IMR-90 (cell line): ENCODE measurements at regions not wholly inside any gene's neighbourhood (a gene's known extent, or its start where the extent isn't known, plus 50 kb on each side); places are given as distances from the start of the nearest gene placed in this dataset.

Source experiments
- ATAC-seq: fragments of 200-7000 bp; cut with Tn5 transposase; 2 replicates; pipeline ENCODE4 v1.9.1; 2020; ENCODE audit warnings: low read depth, mild to moderate bottlenecking, moderate library complexity
- BruUV-seq: library from RNA; stranded (reverse); fragments of 400-500 nt; replicated peaks from 2 replicates; lab custom pipeline; 2021; lab: Mats Ljungman, UMichigan
- CTCF ChIA-PET: fragments of 300-600 bp; formaldehyde crosslinking; extraction: SDS; loops from one replicate; lab custom pipeline; 2021; ENCODE audit warnings: antibody characterized with exemption; lab: Yijun Ruan, JAX
- POLR2A ChIA-PET: fragments of 300-600 bp; sonication (Branson Sonifier 250); formaldehyde crosslinking; loops from one replicate; lab custom pipeline; 2022; ENCODE audit warnings: antibody characterized with exemption; ENCODE audit not compliant: unreplicated experiment; lab: Charles Lee
- DNase-seq: peaks from one replicate; pipeline ENCODE4 v3.0.0; 2013
- H2AFZ ChIP-seq: replicated peaks from 2 replicates; pipeline ENCODE3; 2013; ENCODE audit warnings: low read length, mild to moderate bottlenecking; ENCODE audit not compliant: poor library complexity
- H2AK5ac ChIP-seq: 2 replicates; pipeline ENCODE4 v1.6.1; 2013; ENCODE audit warnings: low read depth, low read length, inconsistent platforms
- H2AK9ac ChIP-seq: replicated peaks from 2 replicates; pipeline ENCODE3; 2013; ENCODE audit warnings: mild to moderate bottlenecking, low read depth, low read length, moderate library complexity; ENCODE audit not compliant: poor library complexity
- H2BK120ac ChIP-seq: 2 replicates; pipeline ENCODE4 v1.6.1; 2013; ENCODE audit warnings: low read depth, low read length, inconsistent platforms
- H2BK15ac ChIP-seq: 3 replicates; pipeline ENCODE4 v1.6.1; 2013; ENCODE audit warnings: low read depth, low read length, inconsistent platforms
- H2BK20ac ChIP-seq: 2 replicates; pipeline ENCODE4 v1.6.1; 2013; ENCODE audit warnings: low read depth, mild to moderate bottlenecking, inconsistent platforms, low read length, moderate library complexity
- H2BK5ac ChIP-seq: 2 replicates; pipeline ENCODE4 v1.6.1; 2013; ENCODE audit warnings: mild to moderate bottlenecking, low read depth, low read length, inconsistent platforms; ENCODE audit not compliant: poor library complexity, severe bottlenecking
- H3K14ac ChIP-seq: replicated peaks from 2 replicates; pipeline ENCODE4 v1.6.1; 2013; ENCODE audit warnings: low read depth, low read length, inconsistent platforms
- H3K18ac ChIP-seq: 2 replicates; pipeline ENCODE4 v1.6.1; 2013; ENCODE audit warnings: low read depth, low read length, control low read depth
- H3K23ac ChIP-seq: 2 replicates; pipeline ENCODE4 v1.6.1; 2013; ENCODE audit warnings: low read depth, low read length, inconsistent platforms
- H3K27ac ChIP-seq: 2 replicates; pipeline ENCODE4 v1.5.1; 2013; ENCODE audit warnings: mild to moderate bottlenecking, control low read depth, low read length; ENCODE audit not compliant: insufficient read depth
- H3K27me3 ChIP-seq: 2 replicates; pipeline ENCODE4 v1.6.1; 2013; ENCODE audit warnings: low read length; ENCODE audit not compliant: control insufficient read depth, insufficient read depth
- H3K36me3 ChIP-seq: 2 replicates; pipeline ENCODE4 v1.6.1; 2013; ENCODE audit warnings: low read length, mixed read lengths; ENCODE audit not compliant: control insufficient read depth, insufficient read depth
- H3K4ac ChIP-seq: 2 replicates; pipeline ENCODE4 v1.6.1; 2013; ENCODE audit warnings: low read depth, low read length, inconsistent platforms
- H3K4me1 ChIP-seq: 2 replicates; pipeline ENCODE4 v1.6.1; 2013; ENCODE audit warnings: low read length, mixed read lengths; ENCODE audit not compliant: control insufficient read depth, insufficient read depth
- H3K4me2 ChIP-seq: 2 replicates; pipeline ENCODE4 v1.6.1; 2013; ENCODE audit warnings: low read depth, mild to moderate bottlenecking, control low read depth, low read length, moderate library complexity
- H3K4me3 ChIP-seq: 2 replicates; pipeline ENCODE4 v1.5.1; 2013; ENCODE audit warnings: low read depth, mild to moderate bottlenecking, control low read depth, low read length, moderate library complexity; ENCODE audit not compliant: insufficient read depth
- H3K56ac ChIP-seq: 2 replicates; pipeline ENCODE4 v1.6.1; 2013; ENCODE audit warnings: low read length, inconsistent platforms; ENCODE audit not compliant: insufficient read depth; ENCODE audit errors: extremely low read depth
- H3K79me1 ChIP-seq, 2 experiments: 2 replicates each; pipeline ENCODE4 v1.6.1; 2013; ENCODE audit warnings: low read length in 2 of 2, inconsistent platforms in 1 of 2, low read depth in 1 of 2
- H3K9ac ChIP-seq: 2 replicates; pipeline ENCODE4 v1.6.1; 2013; ENCODE audit warnings: low read depth, low read length, control low read depth
- H3K9me1 ChIP-seq: 2 replicates; pipeline ENCODE4 v1.6.1; 2013; ENCODE audit warnings: low read length, inconsistent platforms; ENCODE audit not compliant: insufficient read depth
- H3K9me3 ChIP-seq: 2 replicates; pipeline ENCODE4 v1.6.1; 2013; ENCODE audit warnings: low read length; ENCODE audit not compliant: control insufficient read depth, insufficient read depth
- H4K20me1 ChIP-seq: 2 replicates; pipeline ENCODE4 v1.6.1; 2013; ENCODE audit warnings: low read length, inconsistent platforms; ENCODE audit not compliant: insufficient read depth
- H4K5ac ChIP-seq: 2 replicates; pipeline ENCODE4 v1.6.1; 2013; ENCODE audit warnings: mild to moderate bottlenecking, low read depth, low read length, control low read depth
- H4K8ac ChIP-seq, 2 experiments: 2 replicates each; pipeline ENCODE4 v1.6.1; 2013; ENCODE audit warnings: low read depth in 2 of 2, low read length in 2 of 2, control low read depth in 1 of 2, inconsistent platforms in 1 of 2
- H4K91ac ChIP-seq: 2 replicates; pipeline ENCODE4 v1.6.1; 2013; ENCODE audit warnings: low read depth, low read length, inconsistent platforms; ENCODE audit not compliant: insufficient read depth
- CEBPB ChIP-seq: IDR thresholded peaks from 2 replicates; pipeline ENCODE4 v1.6.1; 2012; ENCODE audit warnings: low read depth, low read length, improper control_type of control experiment
- CHD1 ChIP-seq: IDR thresholded peaks from 2 replicates; pipeline ENCODE4 v1.6.1; 2012; ENCODE audit warnings: low read depth, low read length, improper control_type of control experiment
- CTCF ChIP-seq: conservative IDR thresholded peaks from 2 replicates; pipeline ENCODE4 v1.5.1; 2012; ENCODE audit warnings: mild to moderate bottlenecking, low read depth, low read length, improper control_type of control experiment
- POLR2A ChIP-seq: IDR thresholded peaks from 2 replicates; pipeline ENCODE4 v1.6.1; 2012; ENCODE audit warnings: mild to moderate bottlenecking, low read depth, low read length
- RFX5 ChIP-seq: IDR thresholded peaks from 2 replicates; pipeline ENCODE4 v1.8.0; 2012; ENCODE audit warnings: low read depth, mild to moderate bottlenecking, low read length, moderate library complexity
- WGBS, 2 experiments: methylation state at CpG; one replicate each; pipeline versions ENCODE4 v1.1.5 to v1.1.7; 2013; ENCODE audit warnings: missing lambda C conversion rate in 2 of 2; ENCODE audit not compliant: insufficient read length in 1 of 2; ENCODE audit errors: extremely low coverage in 2 of 2; 5-methylcytosine and 5-hydroxymethylcytosine counted together
- dilution Hi-C: fragments of 300-500 bp; cut with HindIII; formaldehyde crosslinking; loops from one replicate; pipeline ENCODE4 v1.14.3; 2018; ENCODE audit warnings: low sequenced_read_pairs; ENCODE audit not compliant: unreplicated experiment
- in situ Hi-C: fragments of 300-500 bp; cut with MboI; formaldehyde crosslinking; loops from 3 replicates; pipeline ENCODE4 v1.14.3; 2019; ENCODE audit warnings: low sequenced_read_pairs, inconsistent platforms, mixed read lengths
- intact Hi-C: fragments of 100-400 bp; cut with micrococcal nuclease; formaldehyde crosslinking; loops from 2 replicates; pipeline ENCODE4 v1.10.0; 2022

GRCh38 chr2:121066526-121066925 lies 218.5 kb downstream of the TFCP2L1 start:
- Histone ChIP-seq H3K4me3 (no peak overlapping the region), H2BK5ac (no peak overlapping the region), H2BK120ac (no peak overlapping the region), H3K18ac (no peak overlapping the region), H3K27ac (no peak overlapping the region), H3K9me3 (peaks cover 6% of the 10 kb centered on the region), H4K91ac (no peak overlapping the region), H3K36me3 (no peaks in the 10 kb centered on the region), H4K8ac (no peak overlapping the region), H3K4me1 (no peaks in the 10 kb centered on the region), H3K79me1 (no peaks in the 10 kb centered on the region), H2BK20ac (no peak overlapping the region), H4K5ac (no peak overlapping the region), H3K23ac (no peak overlapping the region), H3K4ac (no peak overlapping the region), H2AK9ac (no peak overlapping the region), H4K20me1 (no peaks in the 10 kb centered on the region), H2AFZ (no peak overlapping the region), H3K14ac (no peak overlapping the region), H3K9ac (no peak overlapping the region), H3K4me2 (no peak overlapping the region), H2AK5ac (no peak overlapping the region), H3K56ac (no peak overlapping the region), H3K9me1 (peaks cover 3% of the 10 kb centered on the region; the same call in 1 of the 2 replicates), H2BK15ac (no peak overlapping the region), H3K27me3 (peaks cover 75% of the 10 kb centered on the region)
- intact Hi-C loops, result no loop called here
- DNase-seq (no peak), ATAC-seq (no peak)
- no TSS peak for BruUV-seq
- WGBS, 2 experiments, result 86% methylated on average over 1 of the region's 6 CpGs; no CpG with 5 or more reads in 1 of the 2 experiments
- TF ChIP-seq POLR2A (no peak), CTCF (no peak), CEBPB (no peak), CHD1 (no peak), RFX5 (no peak)
- in situ Hi-C loops, result no loop called here
- ChIA-PET POLR2A (no interaction called here), CTCF (no interaction called here)
- dilution Hi-C loops, result loop anchor here (10.0 kb wide), 1 partner anchor 362 kb away; no protein-coding TSS in a partner anchor
